NCI-H2029 (cell line): ENCODE measurements at regions not wholly inside any gene's neighbourhood (a gene's known extent, or its start where the extent isn't known, plus 50 kb on each side); places are given as distances from the start of the nearest gene placed in this dataset.
"Not testable (repeated sequence)": the region's sequence is repeated elsewhere in the genome, so short reads cannot be mapped to it uniquely, and the experiment has no call there.

Experiments used
- DNase-seq: peaks from one replicate; lab custom pipeline; 2025; lab: John Stamatoyannopoulos, UW

DNA sequence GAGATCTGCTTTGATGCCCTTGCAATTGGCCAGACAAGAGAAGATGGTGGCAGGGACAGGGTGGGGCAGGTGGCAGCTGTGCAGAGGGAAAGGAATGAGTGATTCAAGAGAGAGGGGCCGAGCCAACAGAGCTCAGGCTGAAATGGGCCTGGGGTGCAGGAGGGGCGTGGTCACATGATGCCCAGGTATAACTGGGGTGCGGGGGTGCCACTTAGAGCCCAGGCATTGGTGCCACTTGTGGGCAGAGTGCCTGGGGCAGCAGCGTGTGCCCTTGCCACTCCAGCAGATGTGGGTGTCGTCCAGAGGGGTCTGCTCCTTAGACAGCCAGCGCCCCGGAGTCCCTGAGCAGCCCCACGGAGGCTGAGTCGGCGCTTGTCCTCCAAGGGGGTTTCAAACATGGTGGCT, 88.7 kb downstream of the PLXNA1 start:
- no peak for DNase-seq

- DNase-seq, result no peak
These were observed 89.4 kb downstream of the PLXNA1 start for GRCh38 chr3:127072221-127072771.

- no peak for DNase-seq
These were observed 90.3 kb downstream of the PLXNA1 start for GRCh38 chr3:127072971-127073783.

- peak; percentile 9 for DNase-seq
These were observed 91.3 kb downstream of the PLXNA1 start for GRCh38 chr3:127073941-127074820.

DNA sequence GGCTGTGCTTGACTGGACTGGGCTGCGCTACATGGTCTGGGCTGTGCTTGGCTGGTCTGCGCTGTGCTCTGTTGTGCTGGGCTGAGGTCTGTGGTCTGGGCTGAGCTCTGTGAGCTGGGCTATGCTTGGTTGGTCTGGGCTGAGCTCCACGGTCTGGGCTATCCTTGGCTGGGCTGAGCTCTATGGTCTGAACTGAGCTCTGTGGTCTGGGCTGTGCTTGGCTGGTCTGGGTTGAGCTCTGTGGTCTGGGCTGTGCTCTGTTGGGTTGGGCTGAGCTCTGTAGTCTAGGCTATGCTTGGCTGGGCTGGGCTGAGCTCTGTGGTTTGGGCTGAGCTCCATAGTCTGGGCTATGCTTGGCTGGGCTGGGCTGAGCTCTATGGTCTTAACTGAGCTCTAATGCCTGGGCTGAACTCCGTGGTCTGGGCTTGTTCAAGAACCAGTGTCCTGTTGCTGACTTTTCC, 92.0 kb downstream of the PLXNA1 start:
- DNase-seq, result peak; percentile 76

GRCh38 chr3:127076166-127076992, 93.5 kb downstream of the PLXNA1 start:
- DNase-seq, result not testable (repeated sequence)

GRCh38 chr3:127077068-127077467, 94.2 kb downstream of the PLXNA1 start:
- DNase-seq, result no peak

DNA sequence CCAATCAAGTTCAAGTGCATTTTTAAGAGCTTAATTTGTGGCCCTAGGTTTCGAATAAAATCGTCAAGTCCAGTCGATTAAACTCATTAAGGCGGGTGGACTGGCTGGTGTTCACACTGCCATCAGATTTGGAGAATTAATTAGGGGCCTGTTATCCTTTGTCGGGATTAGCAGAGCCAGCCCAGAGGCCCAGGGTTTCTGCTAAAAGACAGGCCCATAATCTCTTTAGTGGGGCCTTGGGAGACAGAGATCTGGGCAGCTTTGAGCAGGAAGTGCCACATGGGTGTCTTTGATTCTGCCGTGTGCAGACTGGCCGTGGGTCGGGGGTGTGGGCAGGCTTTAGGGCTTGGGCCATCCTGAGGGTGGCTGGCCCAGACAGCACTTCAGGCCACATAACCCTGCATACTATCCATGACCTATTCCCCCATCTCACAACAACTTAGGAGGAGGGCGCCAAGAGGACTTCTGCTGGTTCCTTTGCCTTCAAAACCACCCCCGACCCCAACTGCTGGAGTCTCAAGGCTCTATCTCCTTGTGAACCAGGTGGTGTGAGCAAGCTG, 94.7 kb downstream of the PLXNA1 start:
- DNase-seq, result no peak

DNA sequence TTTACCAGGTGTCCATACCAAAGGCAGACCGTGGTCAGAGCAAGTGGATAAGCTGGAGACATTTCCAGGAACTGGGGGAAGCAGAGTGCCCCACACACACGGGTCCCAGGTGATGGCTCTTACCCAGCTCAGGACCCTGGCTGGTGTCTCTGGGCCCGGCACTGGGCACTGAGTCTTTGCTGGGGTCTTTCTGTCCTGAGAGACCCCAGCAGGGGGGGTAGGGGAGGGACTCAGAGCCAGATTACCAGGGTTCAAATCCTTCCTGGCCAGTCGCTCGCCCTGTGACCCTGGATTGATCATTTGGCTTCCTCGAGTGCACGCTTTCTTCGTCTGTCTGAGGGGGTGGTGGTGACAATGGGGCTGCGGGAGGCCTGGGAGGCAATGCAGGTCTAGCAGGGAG, 95.7 kb downstream of the PLXNA1 start:
- no peak for DNase-seq

DNA sequence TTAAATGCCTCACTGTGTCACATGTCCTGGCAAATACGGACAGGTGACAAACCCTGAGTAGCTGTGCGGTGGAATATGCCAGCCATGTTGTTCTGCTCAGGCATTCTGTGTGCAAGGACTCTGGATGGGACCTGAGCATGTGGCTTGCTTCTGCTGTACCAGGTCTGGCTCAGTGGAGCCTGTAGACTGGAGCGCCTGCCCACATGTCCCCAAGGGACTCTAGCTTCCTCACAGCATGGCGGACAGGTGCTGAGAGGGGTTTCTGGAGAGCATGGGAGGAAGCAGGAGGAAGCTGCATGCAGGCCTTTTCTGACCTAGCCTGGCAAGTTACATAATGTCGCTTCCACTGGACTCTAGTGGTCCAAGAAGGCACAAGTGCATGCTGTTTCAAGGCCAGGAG, 96.3 kb downstream of the PLXNA1 start:
- DNase-seq, result no peak

DNA sequence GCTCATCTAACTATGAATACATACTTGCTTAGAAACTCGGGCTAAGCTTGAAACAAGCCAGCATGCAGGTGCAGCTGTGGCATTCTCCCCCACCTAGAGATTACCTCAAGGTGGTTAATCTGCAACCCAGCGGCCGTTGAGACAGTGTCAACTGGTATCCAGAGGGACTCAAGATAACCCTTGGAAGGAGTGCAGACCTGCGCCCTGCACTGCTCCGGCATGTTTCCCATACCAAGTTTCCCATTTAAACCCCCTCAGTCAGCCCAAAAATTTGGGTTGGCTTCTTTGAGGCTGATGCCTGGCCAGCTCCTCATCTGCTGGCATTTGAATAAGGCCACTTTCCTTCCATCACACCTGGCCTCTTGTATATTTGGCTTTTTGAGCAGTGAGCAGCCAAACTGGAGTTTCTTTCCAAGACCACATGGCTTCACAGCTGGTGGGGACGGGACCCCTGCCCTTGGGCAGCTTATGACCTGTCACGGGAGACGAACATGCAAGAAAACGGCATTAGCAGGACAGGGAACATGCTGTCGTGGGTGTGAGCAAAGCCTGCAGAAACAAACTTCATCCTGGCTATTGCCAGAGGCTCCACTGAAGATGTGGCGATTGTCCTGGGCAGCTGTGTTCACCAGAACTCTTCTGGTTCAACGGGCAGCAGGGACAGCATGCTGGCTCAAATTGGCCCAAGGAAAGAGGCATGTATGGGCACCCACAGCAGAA, 98.2 kb downstream of the PLXNA1 start:
- no peak for DNase-seq

DNA sequence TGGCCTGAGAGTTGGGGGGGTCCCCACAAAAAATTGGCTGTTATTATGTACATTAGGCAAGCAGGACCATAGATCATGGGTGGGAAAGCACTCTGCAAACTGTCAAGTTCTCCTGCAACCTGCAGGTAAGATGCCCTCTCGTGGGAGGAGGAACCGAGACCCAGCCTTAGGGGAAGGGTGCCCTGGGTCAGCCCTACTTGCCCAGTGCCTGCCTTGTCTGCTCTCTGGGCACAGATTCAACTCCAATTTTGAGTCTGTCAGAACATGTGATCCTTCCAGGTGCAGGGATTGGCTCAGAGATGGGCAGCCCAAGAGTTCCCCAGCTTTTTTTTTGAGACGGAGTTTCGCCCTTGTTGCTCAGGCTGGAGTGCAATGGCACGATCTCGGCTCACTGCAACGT, 99.2 kb downstream of the PLXNA1 start:
- DNase-seq, result no peak

DNA sequence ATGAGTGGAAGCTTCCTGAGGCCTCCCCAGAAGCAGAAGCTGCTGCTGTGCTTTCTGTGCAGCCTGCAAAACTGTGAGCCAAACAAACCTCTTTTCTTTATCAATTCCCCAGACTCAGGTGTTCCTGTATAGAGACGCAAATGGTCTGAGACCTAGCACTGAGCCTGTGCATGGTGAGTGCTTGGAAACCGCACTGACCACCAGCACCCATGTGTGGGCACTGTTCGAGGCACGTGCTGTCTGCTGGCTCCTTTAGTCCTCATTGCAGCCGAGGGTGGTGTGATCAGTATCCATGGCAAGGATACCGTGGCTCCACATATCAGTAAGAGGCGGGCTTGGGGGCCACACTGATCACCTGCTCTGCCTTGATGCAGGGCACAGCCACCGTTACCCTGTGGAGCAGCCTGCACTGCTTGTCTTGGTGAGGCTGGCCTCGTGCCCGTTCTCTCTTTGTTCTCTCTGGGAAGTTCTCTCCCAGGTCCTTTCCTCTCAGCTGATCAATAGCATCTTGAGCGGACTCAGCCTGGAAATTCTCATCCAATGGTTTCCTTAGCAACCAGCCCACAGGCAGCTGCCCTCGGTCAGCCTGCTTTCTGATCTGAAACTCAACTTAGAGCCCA, 101.0 kb downstream of the PLXNA1 start:
- DNase-seq, result no peak

DNA sequence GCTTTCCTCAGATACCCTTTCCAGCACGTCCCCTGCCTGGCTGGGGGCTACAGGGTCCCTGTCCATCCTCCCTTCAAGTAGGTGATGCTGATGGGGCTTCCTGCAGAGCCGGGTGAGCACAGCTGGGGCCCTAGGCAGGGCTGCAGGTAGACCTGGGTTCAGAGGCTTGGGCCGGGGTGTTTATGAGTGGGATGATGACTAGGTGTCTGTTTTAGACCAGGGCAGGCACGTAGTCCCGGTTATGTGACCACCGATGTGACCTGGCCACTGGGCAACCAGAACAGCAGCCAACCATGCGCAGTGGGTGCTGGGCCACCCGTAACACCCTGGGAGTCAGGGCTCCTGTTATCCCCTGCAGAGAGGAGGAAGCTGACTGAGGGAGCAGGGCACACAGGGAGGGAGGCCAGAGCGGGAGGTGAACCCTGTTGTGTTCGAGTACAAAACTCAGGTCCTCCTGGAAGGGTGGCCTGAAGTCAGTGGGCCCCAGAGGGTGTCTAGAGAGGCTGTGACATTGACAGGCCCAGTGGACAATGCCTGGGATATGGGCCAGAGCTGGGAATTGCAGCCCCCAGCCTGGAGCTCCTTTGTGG, 101.6 kb downstream of the PLXNA1 start:
- DNase-seq, result no peak

GRCh38 chr3:127085576-127085975, 102.7 kb downstream of the PLXNA1 start:
- DNase-seq, result no peak

GRCh38 chr3:127086591-127086990, 103.7 kb downstream of the PLXNA1 start:
- DNase-seq, result not testable (repeated sequence)

GRCh38 chr3:127087441-127087840, 104.5 kb downstream of the PLXNA1 start:
- DNase-seq, result no peak

- no peak for DNase-seq
These were observed 104.2 kb upstream of the PRR23E start for GRCh38 chr3:127088511-127089351.
